H1 (cell line): ENCODE measurements at regions not wholly inside any gene's neighbourhood (a gene's known extent, or its start where the extent isn't known, plus 50 kb on each side); places are given as distances from the start of the nearest gene placed in this dataset.

ENCODE experiments used
- ASH2L ChIP-seq: fragments of 200-600, 300-600 bp; sonication (generic); IDR thresholded peaks from one replicate; pipeline ENCODE4 v1.7.1; 2017; ENCODE audit warnings: low read length
- BCL11A ChIP-seq, 2 experiments: IDR thresholded peaks; one replicate each; pipeline ENCODE4 v1.6.1; 2011; ENCODE audit warnings: low read depth in 2 of 2, low read length in 2 of 2, mild to moderate bottlenecking in 2 of 2
- BRCA1 ChIP-seq: IDR thresholded peaks from 2 replicates; pipeline ENCODE4 v1.6.1; 2012; ENCODE audit warnings: low read depth, low read length, improper control_type of control experiment
- CBX5 ChIP-seq: fragments of 300-800, 300-1000 bp; sonication (generic); IDR thresholded peaks from 2 replicates; pipeline ENCODE4 v1.7.1; 2016; ENCODE audit warnings: antibody characterized with exemption, low read length, low read depth
- CBX8 ChIP-seq: fragments of 300-800, 300-1000 bp; sonication (generic); IDR thresholded peaks from 2 replicates; pipeline ENCODE4 v1.7.1; 2016; ENCODE audit warnings: low read depth, low read length, borderline replicate concordance
- CHD7 ChIP-seq: fragments of 300-600 bp; sonication (generic); IDR thresholded peaks from 2 replicates; pipeline ENCODE4 v1.7.1; 2012; ENCODE audit warnings: low read length, moderate library complexity, mild to moderate bottlenecking, inconsistent platforms; ENCODE audit not compliant: insufficient replicate concordance
- CREB1 ChIP-seq: IDR thresholded peaks from 2 replicates; pipeline ENCODE4 v1.6.1; 2012; ENCODE audit warnings: inconsistent platforms
- CTBP2 ChIP-seq: IDR thresholded peaks from 2 replicates; pipeline ENCODE4 v1.7.0; 2011; ENCODE audit warnings: borderline replicate concordance, mild to moderate bottlenecking, moderate library complexity, mixed read lengths, low read length; ENCODE audit not compliant: insufficient read depth, insufficient read length
- JUN ChIP-seq: IDR thresholded peaks from 2 replicates; pipeline ENCODE4 v1.6.1; 2011; ENCODE audit warnings: low read depth, mild to moderate bottlenecking, improper control_type of control experiment, low read length
- KDM1A ChIP-seq: fragments of 200-600, 300-600 bp; sonication (generic); IDR thresholded peaks from 2 replicates; pipeline ENCODE4 v1.7.1; 2016; ENCODE audit warnings: mild to moderate bottlenecking, low read length, borderline replicate concordance
- KDM5A ChIP-seq: fragments of 200-600 bp; IDR thresholded peaks from 2 replicates; pipeline ENCODE4 v1.7.1; 2012; ENCODE audit warnings: mild to moderate bottlenecking, low read length, inconsistent platforms, mixed read lengths
- TBP ChIP-seq: IDR thresholded peaks from 2 replicates; pipeline ENCODE4 v1.6.1; 2011; ENCODE audit warnings: low read depth, low read length, improper control_type of control experiment
- YY1 ChIP-seq: IDR thresholded peaks from 2 replicates; pipeline ENCODE4 v1.6.1; 2011; ENCODE audit warnings: low read depth, mild to moderate bottlenecking, low read length

GRCh38 chr2:5234563-5234962 is 457.6 kb upstream of the SOX11 start (continued):
- no peak for TF ChIP-seq CHD7
- no peak for TF ChIP-seq TBP
- no peak for TF ChIP-seq KDM5A
- no peak for TF ChIP-seq KDM1A
- TF ChIP-seq CBX5: no peak
- TF ChIP-seq YY1: no peak
- no peak for TF ChIP-seq CBX8
- TF ChIP-seq CREB1: no peak
- no peak for TF ChIP-seq BRCA1
- no peak for TF ChIP-seq JUN
- no peak for TF ChIP-seq BCL11A (IDR thresholded peaks at IDR 0.05; ENCODE audit: low read depth in 2 of 2, low read length in 2 of 2)
- no peak for TF ChIP-seq CTBP2
- no peak for TF ChIP-seq ASH2L
